GM19324 (cell line): ENCODE measurements at regions not wholly inside any gene's neighbourhood (a gene's known extent, or its start where the extent isn't known, plus 50 kb on each side); places are given as distances from the start of the nearest gene placed in this dataset.
"Not testable (repeated sequence)": the region's sequence is repeated elsewhere in the genome, so short reads cannot be mapped to it uniquely, and the experiment has no call there.

Experiments
- ATAC-seq: cut with Tn5 transposase; IDR thresholded peaks from one replicate; pipeline ENCODE4 v1.9.1; 2021; ENCODE audit warnings: mild to moderate bottlenecking, moderate library complexity; ENCODE audit not compliant: unreplicated experiment, low FRiP score

DNA sequence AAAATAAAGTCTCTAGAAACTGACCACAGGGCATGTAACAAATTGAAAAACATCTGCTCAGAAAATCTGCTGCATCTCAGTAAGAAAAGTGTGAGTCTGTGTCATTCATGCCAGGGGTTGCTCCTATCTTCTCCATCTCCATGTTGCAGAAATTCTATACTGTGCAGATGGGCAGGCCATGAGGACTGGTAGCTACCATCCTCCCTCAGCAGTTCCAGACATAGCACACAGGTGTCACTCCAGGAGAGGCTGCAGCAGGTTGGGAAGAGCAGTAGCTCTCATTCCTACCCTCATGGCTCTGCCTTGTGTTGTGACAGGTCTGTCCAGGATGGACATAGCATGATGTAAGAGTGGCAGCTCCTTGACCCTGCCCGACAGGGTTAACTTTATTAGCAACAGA, 173.4 kb downstream of the NDUFS4 start:
- ATAC-seq, result no peak

GRCh38 chr5:53738105-53738504, 177.7 kb downstream of the NDUFS4 start:
- no peak for ATAC-seq

GRCh38 chr5:53739111-53739510, 178.7 kb downstream of the NDUFS4 start:
- ATAC-seq, result no peak

DNA sequence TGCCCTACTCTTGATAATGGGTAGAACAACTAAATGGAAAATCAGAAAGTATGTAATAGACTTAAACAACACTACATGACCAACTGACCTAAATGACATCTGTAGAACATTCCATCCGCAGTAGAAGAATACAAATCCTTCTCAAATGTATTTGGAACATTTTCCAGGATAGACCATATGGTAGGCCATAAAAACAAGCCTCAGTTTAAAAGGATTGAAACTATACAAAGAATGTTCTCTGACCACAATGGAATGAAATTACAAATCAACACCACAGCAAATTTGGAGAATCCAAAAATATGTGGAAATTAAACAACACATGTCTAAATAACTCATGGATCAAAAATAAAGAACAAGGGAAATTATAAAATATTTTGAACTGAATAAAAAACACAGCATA, 189.2 kb downstream of the NDUFS4 start:
- ATAC-seq, result no peak

GRCh38 chr5:53752282-53752681, 191.8 kb downstream of the NDUFS4 start:
- ATAC-seq, result not testable (repeated sequence)

GRCh38 chr5:53766673-53767072, 206.2 kb downstream of the NDUFS4 start:
- ATAC-seq, result no peak

DNA sequence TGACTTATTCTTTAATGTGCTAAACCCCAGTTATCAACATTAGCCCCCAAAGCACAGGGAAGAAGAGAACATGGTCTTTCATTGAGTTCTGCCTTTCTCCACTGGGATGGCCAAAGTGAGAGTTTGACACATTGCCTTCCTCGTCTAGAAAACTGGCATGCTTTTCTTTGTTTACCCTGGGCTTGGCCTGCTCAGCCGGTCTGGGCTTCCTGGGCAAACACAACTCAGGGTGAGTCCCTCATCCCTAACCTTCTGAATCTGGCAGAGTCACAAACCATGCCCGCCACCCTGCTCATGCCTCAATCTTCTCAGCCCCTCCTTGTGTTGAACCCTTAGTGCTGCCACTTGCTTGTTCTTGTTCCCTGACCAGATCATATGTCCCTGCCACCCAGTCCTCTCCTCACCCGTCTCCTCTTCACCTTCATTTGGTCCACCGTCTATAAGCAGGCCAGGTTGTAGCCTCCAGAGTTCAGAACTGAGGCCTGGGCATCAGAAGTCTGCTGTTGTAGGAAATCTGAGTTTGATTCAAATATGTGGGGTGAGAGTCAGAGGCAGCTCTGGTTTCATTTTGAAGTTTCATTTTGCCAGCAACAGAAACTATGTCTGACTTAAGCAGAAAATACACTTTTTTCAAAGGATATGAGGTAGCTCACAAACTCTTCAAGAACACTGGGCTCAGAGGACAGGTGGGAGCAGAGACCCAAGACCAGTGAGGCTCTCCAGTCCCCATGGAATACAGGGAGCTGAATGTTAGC, 217.6 kb downstream of the NDUFS4 start:
- peak; percentile 80 for ATAC-seq

GRCh38 chr5:53779541-53779981, 219.1 kb downstream of the NDUFS4 start:
- peak; percentile 39 for ATAC-seq

DNA sequence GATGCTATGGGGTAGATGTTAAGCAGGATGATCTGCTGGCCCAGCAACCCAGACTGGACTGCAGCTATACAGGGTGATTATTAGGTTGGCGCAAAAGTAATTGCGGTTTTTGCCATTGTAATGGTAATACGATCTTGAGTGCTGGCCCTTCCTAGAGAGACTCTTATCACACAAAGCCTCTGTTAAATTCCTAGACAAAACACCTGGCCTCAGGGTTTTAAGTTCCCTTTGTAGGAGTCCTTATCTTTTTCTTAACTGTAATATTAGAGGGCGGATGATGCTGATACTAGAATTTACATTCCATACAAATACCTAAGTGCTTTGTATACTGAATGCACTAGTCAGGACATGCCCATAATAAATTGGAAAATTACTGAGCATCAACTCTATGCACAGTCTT, 222.2 kb downstream of the NDUFS4 start:
- ATAC-seq, result no peak

DNA sequence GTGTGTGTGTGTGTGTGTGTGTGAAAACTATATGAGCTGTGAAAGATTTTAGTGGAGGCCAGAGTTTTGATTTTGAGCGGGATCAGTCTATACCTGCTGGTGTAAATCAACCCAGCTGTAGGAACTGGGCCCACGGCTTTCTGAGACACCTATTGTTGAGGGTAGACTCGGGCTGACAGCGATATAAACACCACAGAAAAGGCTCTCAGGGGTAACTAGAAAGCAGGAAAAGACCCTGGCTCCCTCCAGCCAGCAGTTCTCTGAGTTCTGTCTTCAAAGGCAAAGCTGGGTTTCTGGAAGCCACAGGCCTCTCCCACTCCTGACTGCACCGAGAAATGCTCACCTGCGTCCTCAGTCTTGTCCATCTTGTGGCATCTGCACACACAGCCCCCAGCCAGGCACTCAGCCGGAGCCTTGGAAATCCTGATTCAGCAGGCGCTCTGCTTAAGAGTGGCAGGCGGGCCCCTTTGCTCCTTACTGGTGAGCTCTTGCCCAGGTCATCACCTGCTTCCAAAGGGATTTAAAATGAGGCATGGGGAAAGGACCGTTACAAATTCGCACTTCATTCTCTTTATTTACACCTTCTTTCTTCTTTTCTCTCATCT, 223.3 kb downstream of the NDUFS4 start:
- ATAC-seq, result no peak

DNA sequence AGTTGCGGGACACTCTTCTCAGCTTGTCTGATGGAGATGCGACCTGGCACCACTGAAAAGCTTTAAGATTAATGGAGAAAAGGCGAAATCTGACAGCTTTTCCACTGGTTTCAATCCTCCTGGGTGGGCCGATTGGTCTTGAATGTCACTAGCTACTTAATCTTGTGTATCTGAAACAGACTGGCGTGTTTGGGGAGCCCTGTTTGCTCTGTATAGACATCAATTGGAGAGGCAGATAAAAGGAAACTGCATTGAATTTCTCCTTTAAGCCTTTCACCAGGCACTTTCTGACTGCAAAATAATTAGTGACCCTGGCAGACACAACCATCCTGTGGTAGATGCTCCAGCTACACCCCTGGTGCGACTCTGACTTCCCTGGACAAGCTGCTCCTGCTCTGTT, 224.2 kb downstream of the NDUFS4 start:
- ATAC-seq, result no peak

GRCh38 chr5:53785924-53786323, 225.5 kb downstream of the NDUFS4 start:
- ATAC-seq, result no peak

- no peak for ATAC-seq
Observed at GRCh38 chr5:53790026-53790425, 229.6 kb downstream of the NDUFS4 start.

- no peak for ATAC-seq
Observed at GRCh38 chr5:53792338-53792737, 231.9 kb downstream of the NDUFS4 start.

DNA sequence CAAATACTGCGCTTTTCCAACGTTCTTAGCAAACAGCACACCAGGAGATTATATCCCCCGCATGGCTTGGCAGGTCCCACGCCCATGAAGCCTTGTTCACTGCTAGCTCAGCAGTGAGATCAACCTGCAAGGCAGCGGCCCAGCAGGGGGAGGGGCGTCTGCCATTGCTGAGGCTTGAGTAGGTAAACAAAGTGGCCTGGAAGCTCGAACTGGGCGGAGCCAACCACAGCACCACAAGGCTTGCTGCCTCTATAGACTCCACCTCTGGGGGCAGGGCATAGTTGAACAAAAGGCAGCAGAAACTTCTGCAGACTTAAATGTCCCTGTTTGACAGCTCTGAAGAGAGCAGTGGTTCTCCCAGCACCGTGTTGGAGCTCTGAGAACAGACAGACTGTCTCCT, 239.2 kb downstream of the NDUFS4 start:
- not testable (repeated sequence) for ATAC-seq

- not testable (repeated sequence) for ATAC-seq
Observed at GRCh38 chr5:53808392-53808791, 248.0 kb downstream of the NDUFS4 start.

GRCh38 chr5:53814819-53815218, 254.4 kb downstream of the NDUFS4 start:
- ATAC-seq, result no peak

- no peak for ATAC-seq
Observed at GRCh38 chr5:53815471-53815870, 255.0 kb downstream of the NDUFS4 start.

DNA sequence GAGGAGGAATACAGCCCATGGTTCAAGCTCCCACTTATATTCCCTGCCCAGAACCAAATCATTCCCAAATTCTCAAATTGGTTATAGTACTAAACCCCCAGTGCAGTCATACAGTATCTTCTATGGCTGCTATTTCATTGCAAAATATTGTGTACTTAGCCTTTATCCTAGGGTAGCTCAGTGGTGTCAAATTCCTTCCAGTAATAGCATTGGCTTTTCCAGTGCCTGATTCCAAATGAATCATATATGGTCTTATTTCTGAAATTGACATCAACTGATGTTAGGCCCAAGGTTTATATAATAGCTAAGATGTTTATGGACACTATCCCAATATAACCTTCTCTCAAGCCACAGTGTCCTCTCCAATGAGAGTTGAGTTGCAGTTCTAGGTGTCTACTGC, 256.7 kb downstream of the NDUFS4 start:
- ATAC-seq, result no peak

DNA sequence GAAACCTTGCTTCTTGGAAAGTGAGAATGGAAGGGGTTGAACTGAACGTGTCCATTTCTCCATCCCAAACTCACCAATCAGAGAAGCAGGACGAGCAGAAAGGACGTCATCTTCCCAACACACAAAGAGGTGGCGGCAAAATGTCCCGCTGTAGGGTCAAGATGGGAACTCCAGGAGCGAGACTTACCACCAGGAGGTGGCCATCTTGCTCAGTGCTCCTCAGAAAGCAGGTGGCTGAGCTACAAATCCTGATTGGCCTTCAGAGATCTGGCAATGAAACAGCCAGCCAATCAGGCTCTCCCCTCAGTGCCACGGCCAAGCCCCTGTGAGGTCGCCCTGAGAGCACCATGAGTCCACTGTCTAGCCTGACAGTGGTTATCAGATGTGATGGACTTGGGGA, 259.0 kb downstream of the NDUFS4 start:
- no peak for ATAC-seq

- ATAC-seq, result peak; percentile 52
Observed at GRCh38 chr5:53820119-53820801, 259.8 kb downstream of the NDUFS4 start.

DNA sequence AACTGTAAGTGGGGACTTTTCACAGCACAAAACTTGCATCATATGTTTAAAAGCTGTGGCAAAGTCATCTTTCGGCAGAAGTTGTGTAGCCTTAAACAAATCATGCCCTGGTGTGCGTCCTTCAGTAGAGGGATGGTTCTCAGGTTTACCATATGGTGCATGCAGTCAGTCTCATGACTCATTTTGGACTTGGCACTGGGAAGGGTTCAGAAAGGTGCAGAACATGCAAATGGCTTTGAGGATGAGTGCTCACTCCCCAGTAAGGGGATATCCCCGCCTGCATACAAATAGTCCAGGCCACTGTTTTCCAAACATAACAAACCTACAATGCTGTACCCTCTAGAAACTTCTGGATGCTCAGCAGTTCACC, 260.3 kb downstream of the NDUFS4 start:
- ATAC-seq, result peak; percentile 81
